Right renal pelvis (tissue), 4 donors: ENCODE measurements at regions not wholly inside any gene's neighbourhood (a gene's known extent, or its start where the extent isn't known, plus 50 kb on each side); places are given as distances from the start of the nearest gene placed in this dataset.

Source experiments
- DNase-seq, 4 donors: peaks; one replicate each; pipeline ENCODE4 v3.0.0-alpha.2; 2013; ENCODE audit warnings: low read depth in 4 of 4, low spot score in 3 of 4, missing footprints in 1 of 4

GRCh38 chr21:19771881-19772280, 1226.3 kb upstream of the NCAM2 start:
- DNase-seq = no peak

- DNase-seq = no peak
These were observed 1222.1 kb upstream of the NCAM2 start for GRCh38 chr21:19776076-19776475.

GRCh38 chr21:19781881-19782652, 1216.1 kb upstream of the NCAM2 start:
- DNase-seq = no peak

- DNase-seq = no peak
These were observed 1212.3 kb upstream of the NCAM2 start for GRCh38 chr21:19785941-19786340.

DNA sequence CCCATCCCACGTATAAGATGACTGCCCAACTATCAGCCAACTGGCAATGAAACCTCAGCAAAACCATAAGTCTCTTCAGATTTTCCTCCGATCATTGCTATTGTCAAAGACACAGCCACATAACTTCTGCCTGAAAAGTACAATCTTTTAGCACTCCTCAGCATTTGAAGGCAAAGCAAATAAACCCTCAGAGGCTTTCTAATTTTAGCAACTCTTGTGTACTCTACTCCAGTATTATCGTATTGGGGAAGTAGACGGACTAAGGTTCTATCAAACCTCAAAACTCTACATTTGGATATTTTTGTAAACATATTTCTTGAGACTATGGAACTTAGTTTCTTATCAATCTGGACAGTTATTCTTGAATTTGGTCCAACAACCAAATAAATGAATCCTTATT, 1206.2 kb upstream of the NCAM2 start:
- DNase-seq = no peak

- DNase-seq = no peak
These were observed 1191.0 kb upstream of the NCAM2 start for GRCh38 chr21:19807201-19807600.

DNA sequence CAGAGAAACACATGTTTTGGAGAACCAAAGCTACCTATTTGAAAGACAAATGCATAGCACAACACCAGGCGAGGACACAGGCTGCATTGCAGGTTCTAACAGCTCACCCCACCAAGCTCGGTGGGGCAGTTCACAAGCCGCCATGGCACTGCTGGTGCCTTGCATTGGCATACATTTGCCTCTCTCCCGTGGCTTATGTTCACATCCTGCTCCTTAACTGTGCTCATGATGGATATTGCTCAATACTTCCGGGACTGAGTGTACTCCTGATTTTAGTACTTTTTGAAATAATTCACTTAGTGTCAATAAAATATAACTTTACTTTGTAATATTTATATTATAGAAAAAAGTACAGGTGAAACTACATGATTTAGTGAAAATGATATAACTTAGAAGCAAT, 1187.4 kb upstream of the NCAM2 start:
- DNase-seq = no peak

DNA sequence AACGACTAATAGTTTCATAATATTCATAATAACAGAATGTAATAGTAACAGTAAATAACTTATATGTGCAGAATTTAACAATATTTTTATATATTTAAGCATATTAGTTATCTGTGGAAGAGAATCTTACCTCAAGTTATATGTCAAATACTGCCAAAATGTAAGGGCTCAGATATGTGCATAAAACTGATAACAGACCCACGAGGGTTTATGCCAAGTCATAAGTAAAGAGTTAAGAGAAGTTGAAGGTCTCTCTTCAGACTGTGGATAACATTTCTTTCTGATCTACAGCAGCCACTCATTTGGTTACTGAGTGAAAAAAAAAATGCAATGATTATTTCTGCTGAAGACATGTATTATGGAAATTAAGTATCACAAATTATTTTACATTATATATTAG, 1167.8 kb upstream of the NCAM2 start:
- no peak for DNase-seq

- DNase-seq = no peak
These were observed 1165.7 kb upstream of the NCAM2 start for GRCh38 chr21:19832551-19832950.

GRCh38 chr21:19833082-19833481, 1165.1 kb upstream of the NCAM2 start:
- DNase-seq = no peak

DNA sequence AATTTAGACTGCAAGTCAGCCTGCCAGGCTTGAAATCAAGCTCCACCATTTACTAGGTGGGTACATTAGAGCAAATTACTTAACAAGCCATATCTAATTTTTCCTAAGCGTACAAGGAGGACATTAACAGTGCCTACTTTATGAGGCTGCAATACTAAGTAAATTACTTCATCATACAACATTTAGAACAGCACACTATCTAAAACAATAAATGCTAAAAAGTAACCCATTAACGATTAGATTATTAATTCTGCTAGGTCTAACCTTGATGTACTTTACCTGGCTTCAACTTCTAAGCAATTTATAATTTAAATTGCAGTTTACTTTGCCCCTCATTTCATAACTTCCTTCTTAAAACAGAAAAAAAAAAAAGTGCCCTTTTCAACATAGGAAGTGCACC, 1155.6 kb upstream of the NCAM2 start:
- DNase-seq = no peak

GRCh38 chr21:19844334-19844733, 1153.9 kb upstream of the NCAM2 start:
- no peak for DNase-seq

DNA sequence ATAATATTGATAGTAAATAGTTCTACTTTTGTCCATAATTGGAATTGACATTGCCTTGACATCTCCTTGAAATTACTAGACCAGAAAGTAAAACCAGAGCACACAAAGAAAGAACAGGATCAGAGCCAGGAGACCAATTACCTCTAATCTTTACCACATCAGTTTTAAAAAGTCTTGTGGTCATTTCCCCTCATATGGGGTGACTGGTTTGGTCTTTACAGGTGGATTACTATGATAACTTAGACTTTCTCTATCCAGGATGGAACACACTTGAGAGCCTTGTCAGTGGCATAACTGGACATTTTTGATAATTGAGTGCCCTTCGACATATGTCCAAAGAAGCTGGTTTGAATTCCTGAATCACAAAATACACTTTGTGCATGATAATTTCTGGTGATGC, 1148.1 kb upstream of the NCAM2 start:
- no peak for DNase-seq

- no peak for DNase-seq
These were observed 1145.1 kb upstream of the NCAM2 start for GRCh38 chr21:19853061-19853460.

DNA sequence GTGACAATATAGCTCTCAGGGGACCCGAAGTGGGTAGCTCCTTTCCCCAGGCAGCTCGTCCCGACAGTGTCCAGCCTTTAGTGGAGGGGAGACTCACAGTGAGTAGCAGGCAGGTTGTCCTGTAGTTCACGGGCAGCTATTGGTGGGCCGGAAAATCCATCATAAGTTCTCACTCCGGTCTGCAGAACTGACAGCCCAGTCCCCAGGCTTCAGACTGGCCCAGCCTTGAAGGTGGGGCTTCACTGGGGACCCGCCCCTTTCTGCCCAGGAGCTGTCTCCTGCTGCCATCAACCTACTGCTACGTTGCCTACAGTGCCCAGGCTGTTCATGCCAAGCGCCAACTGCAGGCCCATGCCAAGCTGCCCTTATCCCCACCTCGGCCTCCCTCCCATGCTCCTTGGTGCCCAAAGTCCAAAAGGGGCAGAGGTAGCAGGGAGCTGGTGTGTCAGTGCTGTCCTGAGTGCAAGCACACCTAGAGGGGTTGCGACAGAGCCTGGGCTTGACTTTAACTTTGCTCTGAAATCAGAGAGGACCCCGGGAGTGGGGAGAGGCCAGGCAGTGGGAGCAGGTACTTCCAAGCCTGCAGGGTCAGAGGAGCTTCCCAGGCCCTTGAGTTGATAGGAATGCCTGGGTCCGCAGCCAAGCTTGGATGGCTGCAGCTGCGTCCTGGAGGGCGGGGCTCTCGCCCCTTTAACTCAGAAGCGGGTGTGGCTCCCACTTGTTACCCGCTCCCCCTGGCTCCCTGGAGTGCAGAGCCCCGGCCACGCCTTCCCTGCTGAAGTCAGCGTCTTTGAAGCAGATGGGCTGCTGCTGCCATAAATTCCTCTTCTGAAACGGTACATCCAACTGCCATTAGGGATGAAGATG, 1144.3 kb upstream of the NCAM2 start:
- DNase-seq = no peak

DNA sequence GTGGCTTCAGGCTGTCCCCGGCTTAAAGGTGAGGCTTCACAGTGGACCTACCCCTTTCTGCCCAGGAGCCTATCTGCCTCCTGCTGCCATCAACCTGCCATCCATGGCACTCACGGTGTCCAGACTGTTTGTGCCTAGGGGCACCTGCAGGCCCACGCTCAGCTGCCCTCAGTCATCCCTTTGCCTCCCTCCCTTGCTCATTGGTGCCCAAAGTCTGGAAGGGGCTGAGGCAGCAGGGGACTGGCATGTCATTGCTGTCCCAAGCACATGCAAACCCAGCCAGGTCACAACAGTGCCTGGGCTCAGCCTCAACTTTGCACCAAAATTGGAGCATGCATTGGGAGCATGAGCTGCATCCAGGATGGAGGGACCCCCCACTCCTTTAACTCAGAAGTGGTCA, 1142.7 kb upstream of the NCAM2 start:
- DNase-seq = no peak

DNA sequence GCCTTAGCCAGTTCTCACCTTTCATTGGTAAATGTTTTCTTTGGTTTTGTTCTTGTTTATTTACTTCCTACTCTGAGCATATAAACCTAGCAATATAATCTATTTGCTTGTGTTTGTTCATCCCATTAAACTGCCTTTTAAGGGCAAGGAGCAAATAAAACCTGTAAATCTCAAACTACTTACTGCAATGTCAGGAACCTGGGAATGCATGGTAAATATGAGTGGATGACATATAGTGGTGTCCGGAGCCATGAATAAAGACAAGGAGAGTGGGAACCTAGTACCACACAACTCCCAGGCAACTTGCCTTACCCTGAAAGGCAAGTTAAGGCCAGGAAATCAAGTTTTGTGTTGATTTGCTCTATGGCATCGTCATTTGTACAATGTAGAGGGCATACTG, 1133.7 kb upstream of the NCAM2 start:
- no peak for DNase-seq

- no peak for DNase-seq
These were observed 1127.5 kb upstream of the NCAM2 start for GRCh38 chr21:19870682-19871081.

- no peak for DNase-seq
These were observed 1123.7 kb upstream of the NCAM2 start for GRCh38 chr21:19874521-19874920.

- DNase-seq = no peak
These were observed 1120.1 kb upstream of the NCAM2 start for GRCh38 chr21:19878133-19878532.

DNA sequence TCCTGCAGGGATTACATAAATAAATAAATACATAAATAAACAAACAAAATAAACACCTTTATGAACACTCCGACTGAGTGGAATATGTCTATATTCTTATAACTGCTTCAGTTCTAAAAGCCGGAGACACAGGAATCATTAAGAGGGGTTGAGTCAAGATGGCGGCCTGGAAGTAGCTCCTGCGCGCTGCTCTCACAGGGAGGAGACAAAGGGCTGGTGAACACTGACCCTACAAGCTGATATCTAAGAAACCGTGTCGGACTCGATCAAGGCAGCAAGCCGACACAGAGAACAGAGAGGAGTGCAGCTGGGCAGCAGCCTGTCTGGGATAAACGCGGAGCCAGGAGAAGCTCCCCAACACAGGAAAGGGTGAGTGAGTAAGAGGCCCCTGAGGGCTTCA, 1098.6 kb upstream of the NCAM2 start:
- DNase-seq = no peak

GRCh38 chr21:19900149-19900548, 1098.1 kb upstream of the NCAM2 start:
- DNase-seq = no peak
